HG02884 (cell line): ENCODE measurements at regions not wholly inside any gene's neighbourhood (a gene's known extent, or its start where the extent isn't known, plus 50 kb on each side); places are given as distances from the start of the nearest gene placed in this dataset.

Experiments
- ATAC-seq: cut with Tn5 transposase; IDR thresholded peaks from one replicate; pipeline ENCODE4 v1.9.1; 2021; ENCODE audit warnings: mild to moderate bottlenecking, moderate library complexity; ENCODE audit not compliant: unreplicated experiment

- no peak for ATAC-seq
These were observed 172.7 kb upstream of the LRFN2 start for GRCh38 chr6:40759838-40760237.

- no peak for ATAC-seq
These were observed 172.1 kb upstream of the LRFN2 start for GRCh38 chr6:40759264-40759663.

GRCh38 chr6:40755749-40756452, 168.7 kb upstream of the LRFN2 start:
- no peak for ATAC-seq

- no peak for ATAC-seq
These were observed 168.0 kb upstream of the LRFN2 start for GRCh38 chr6:40755046-40755681.

GRCh38 chr6:40754461-40755045, 167.4 kb upstream of the LRFN2 start:
- no peak for ATAC-seq

GRCh38 chr6:40753675-40754448, 166.7 kb upstream of the LRFN2 start:
- no peak for ATAC-seq

GRCh38 chr6:40753048-40753447, 165.9 kb upstream of the LRFN2 start:
- no peak for ATAC-seq

- ATAC-seq, result no peak
These were observed 157.7 kb upstream of the LRFN2 start for GRCh38 chr6:40744835-40745234.

- no peak for ATAC-seq
These were observed 156.7 kb upstream of the LRFN2 start for GRCh38 chr6:40743690-40744446.

- no peak for ATAC-seq
These were observed 156.1 kb upstream of the LRFN2 start for GRCh38 chr6:40743226-40743625.

- no peak for ATAC-seq
These were observed 153.4 kb upstream of the LRFN2 start for GRCh38 chr6:40740518-40740917.

- no peak for ATAC-seq
These were observed 151.5 kb upstream of the LRFN2 start for GRCh38 chr6:40738551-40739193.

GRCh38 chr6:40735521-40735920, 148.4 kb upstream of the LRFN2 start:
- ATAC-seq, result no peak

GRCh38 chr6:40735121-40735520, 148.0 kb upstream of the LRFN2 start:
- ATAC-seq, result no peak

GRCh38 chr6:40734607-40735006, 147.4 kb upstream of the LRFN2 start:
- ATAC-seq, result no peak

- peak; percentile 63 for ATAC-seq
These were observed 146.7 kb upstream of the LRFN2 start for GRCh38 chr6:40733770-40734396.

- ATAC-seq, result no peak
These were observed 146.1 kb upstream of the LRFN2 start for GRCh38 chr6:40733290-40733689.

- no peak for ATAC-seq
These were observed 145.7 kb upstream of the LRFN2 start for GRCh38 chr6:40732878-40733277.

GRCh38 chr6:40728643-40729042, 141.5 kb upstream of the LRFN2 start:
- no peak for ATAC-seq

GRCh38 chr6:40727271-40727670, 140.1 kb upstream of the LRFN2 start:
- ATAC-seq, result no peak
